Coronary artery (tissue), 2 donors: ENCODE measurements at regions not wholly inside any gene's neighbourhood (a gene's known extent, or its start where the extent isn't known, plus 50 kb on each side); places are given as distances from the start of the nearest gene placed in this dataset.

Source experiments
- DNase-seq: peaks from one replicate; pipeline ENCODE4 v3.0.0-alpha.2; 2017; ENCODE audit warnings: low spot score
- H3K27ac ChIP-seq, 2 donors: fragments of 200-600 bp; sonication (generic); one replicate each; pipeline ENCODE4 v1.5.1; 2016 to 2019
- H3K4me3 ChIP-seq: fragments of 200-600 bp; sonication (generic); 2 replicates; pipeline ENCODE4 v1.5.1; 2016; ENCODE audit warnings: mild to moderate bottlenecking, moderate library complexity
- TF ChIP-seq, protein P1 (sequence below): fragments of 200-600 bp; sonication (generic); IDR thresholded peaks from one replicate; pipeline ENCODE4 v1.5.1; 2019; ENCODE audit warnings: antibody characterized with exemption

GRCh38 chr13:88586263-88586662 is 915.1 kb downstream of the SLITRK5 start:
- no peak overlapping the region for H3K4me3 ChIP-seq
- TF ChIP-seq, protein P1, sequence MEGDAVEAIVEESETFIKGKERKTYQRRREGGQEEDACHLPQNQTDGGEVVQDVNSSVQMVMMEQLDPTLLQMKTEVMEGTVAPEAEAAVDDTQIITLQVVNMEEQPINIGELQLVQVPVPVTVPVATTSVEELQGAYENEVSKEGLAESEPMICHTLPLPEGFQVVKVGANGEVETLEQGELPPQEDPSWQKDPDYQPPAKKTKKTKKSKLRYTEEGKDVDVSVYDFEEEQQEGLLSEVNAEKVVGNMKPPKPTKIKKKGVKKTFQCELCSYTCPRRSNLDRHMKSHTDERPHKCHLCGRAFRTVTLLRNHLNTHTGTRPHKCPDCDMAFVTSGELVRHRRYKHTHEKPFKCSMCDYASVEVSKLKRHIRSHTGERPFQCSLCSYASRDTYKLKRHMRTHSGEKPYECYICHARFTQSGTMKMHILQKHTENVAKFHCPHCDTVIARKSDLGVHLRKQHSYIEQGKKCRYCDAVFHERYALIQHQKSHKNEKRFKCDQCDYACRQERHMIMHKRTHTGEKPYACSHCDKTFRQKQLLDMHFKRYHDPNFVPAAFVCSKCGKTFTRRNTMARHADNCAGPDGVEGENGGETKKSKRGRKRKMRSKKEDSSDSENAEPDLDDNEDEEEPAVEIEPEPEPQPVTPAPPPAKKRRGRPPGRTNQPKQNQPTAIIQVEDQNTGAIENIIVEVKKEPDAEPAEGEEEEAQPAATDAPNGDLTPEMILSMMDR: no peak
- no peak overlapping the region for H3K27ac ChIP-seq
- DNase-seq: no peak

GRCh38 chr13:88590574-88590973 is 919.4 kb downstream of the SLITRK5 start:
- Histone ChIP-seq H3K27ac (no peak overlapping the region), H3K4me3 (no peak overlapping the region)
- TF ChIP-seq, protein P1: no peak
- DNase-seq: no peak

GRCh38 chr13:88592105-88592504 is 920.9 kb downstream of the SLITRK5 start:
- Histone ChIP-seq H3K4me3 (no peak overlapping the region), H3K27ac (no peak overlapping the region)
- no peak for DNase-seq
- TF ChIP-seq, protein P1: no peak

DNA sequence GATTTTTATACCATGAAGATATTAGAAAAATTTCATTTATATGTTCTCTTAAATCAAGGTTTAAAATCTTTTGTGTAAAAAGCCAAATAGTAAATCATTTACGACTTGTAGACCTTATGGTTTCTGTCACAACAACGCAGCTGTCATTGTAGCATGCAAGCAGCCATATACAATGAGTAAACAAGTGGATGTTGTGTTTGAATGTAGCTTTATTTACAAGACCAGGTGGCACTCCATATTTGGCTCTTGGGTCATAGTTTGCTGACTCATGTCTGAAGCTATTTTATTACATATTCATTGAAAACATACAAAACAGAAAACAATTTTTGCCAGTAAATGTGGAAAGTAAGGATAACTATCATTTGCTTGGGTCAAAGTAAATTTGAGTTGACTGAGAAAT is 930.8 kb downstream of the SLITRK5 start:
- H3K27ac ChIP-seq: no peak overlapping the region
- no peak overlapping the region for H3K4me3 ChIP-seq
- TF ChIP-seq, protein P1: no peak
- no peak for DNase-seq

DNA sequence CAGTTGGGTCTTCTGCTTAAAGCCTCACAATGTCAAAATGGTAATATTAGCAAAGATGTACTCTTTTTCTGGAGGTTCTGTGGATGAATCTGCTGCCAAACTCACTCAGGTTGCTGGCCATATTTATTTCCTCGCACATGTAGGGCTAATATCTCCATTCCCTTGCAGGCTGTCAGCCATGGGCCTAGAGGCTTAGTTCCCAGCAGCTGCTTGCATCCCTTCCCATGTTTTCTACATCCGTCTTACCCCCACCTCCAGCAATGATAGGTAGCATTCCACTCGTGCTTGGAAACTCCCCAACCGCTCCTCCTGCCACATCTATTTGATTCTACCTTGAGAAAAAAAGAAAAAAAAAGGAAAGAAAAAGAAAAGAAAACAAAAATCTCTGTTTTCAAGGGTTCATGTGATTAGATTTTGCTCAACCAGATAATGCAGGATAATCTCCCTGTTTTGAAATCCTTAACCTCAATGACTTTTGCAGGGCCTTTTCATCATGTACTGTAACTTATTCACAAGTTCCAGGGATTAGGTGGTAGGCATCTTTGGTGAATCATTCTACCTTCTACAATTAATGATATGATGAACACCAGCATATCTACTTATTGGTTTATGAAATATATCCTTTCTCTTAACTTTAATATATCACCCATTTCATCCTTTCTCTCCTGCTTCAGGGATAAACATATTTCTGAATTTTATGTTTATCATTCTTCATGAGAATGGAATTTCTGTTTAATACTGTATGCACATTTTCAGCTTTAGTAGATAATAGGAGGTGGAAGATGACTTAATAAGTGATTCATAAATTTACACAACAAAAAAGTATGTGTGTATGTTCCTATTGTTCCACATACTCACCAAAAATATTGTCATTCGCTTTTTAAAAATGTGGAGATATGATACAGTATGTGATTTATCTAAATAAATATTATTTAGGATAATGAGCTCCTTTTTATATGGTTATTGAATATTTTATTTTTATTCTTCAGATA is 931.9 kb downstream of the SLITRK5 start:
- DNase-seq: no peak
- no peak overlapping the region for H3K27ac ChIP-seq
- TF ChIP-seq, protein P1: no peak
- H3K4me3 ChIP-seq: no peak overlapping the region

DNA sequence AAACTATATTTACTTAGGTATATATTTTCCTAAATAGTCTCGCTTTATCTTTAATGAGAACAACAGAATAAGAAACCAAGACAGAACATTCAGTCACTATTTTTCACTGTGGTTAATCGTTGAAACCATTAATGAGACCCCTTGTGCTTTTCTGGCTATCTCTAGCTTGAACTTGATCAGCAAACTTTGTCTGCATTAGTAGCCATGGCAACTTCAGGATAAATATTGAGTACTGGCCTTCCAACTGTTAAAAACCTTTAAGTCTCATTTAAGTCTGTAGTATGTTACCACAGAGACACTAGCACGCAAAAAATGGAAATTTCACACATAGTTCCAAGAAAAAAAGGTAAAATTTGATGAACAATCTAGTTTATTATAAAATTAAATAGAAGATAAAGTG is 946.0 kb downstream of the SLITRK5 start:
- no peak overlapping the region for H3K27ac ChIP-seq
- DNase-seq: no peak
- H3K4me3 ChIP-seq: no peak overlapping the region
- TF ChIP-seq, protein P1: no peak

GRCh38 chr13:88622362-88622973 is 951.3 kb downstream of the SLITRK5 start:
- TF ChIP-seq, protein P1: no peak
- Histone ChIP-seq H3K27ac (no peak overlapping the region), H3K4me3 (no peak overlapping the region)
- DNase-seq: no peak
